ENCODE measurements at regions not wholly inside any gene's neighbourhood (a gene's known extent, or its start where the extent isn't known, plus 50 kb on each side); places are given as distances from the start of the nearest gene placed in this dataset.

- H2AFZ ChIP-seq (ENCODE audit: low read length) = no peak overlapping the region
- TF ChIP-seq, protein P1, sequence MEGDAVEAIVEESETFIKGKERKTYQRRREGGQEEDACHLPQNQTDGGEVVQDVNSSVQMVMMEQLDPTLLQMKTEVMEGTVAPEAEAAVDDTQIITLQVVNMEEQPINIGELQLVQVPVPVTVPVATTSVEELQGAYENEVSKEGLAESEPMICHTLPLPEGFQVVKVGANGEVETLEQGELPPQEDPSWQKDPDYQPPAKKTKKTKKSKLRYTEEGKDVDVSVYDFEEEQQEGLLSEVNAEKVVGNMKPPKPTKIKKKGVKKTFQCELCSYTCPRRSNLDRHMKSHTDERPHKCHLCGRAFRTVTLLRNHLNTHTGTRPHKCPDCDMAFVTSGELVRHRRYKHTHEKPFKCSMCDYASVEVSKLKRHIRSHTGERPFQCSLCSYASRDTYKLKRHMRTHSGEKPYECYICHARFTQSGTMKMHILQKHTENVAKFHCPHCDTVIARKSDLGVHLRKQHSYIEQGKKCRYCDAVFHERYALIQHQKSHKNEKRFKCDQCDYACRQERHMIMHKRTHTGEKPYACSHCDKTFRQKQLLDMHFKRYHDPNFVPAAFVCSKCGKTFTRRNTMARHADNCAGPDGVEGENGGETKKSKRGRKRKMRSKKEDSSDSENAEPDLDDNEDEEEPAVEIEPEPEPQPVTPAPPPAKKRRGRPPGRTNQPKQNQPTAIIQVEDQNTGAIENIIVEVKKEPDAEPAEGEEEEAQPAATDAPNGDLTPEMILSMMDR (conservative IDR thresholded peaks at IDR 0.05; ENCODE audit: low read length) = no peak
- no peak for TF ChIP-seq EZH2phosphoT487 (IDR thresholded peaks at IDR 0.05; ENCODE audit: borderline replicate concordance)
- H4K20me1 ChIP-seq (ENCODE audit: insufficient read depth, low read length, poor library complexity, severe bottlenecking) = no peaks in the 10 kb centered on the region
- no peak overlapping the region for H3K4me3 ChIP-seq (ENCODE audit: low read length, poor library complexity, severe bottlenecking)
- H3K9me3 ChIP-seq (ENCODE audit: insufficient read depth, low read depth, low read length) = no peaks in the 10 kb centered on the region
- no peaks in the 10 kb centered on the region for H3K79me2 ChIP-seq (ENCODE audit: insufficient read depth, low read length)
- no peaks in the 10 kb centered on the region for H3K36me3 ChIP-seq (ENCODE audit: insufficient read depth, low read length)
- H3K27me3 ChIP-seq (ENCODE audit: insufficient read depth, low read length, poor library complexity, severe bottlenecking) = peaks cover 18% of the 10 kb centered on the region
- no peak overlapping the region for H3K9ac ChIP-seq (ENCODE audit: low read depth, low read length, poor library complexity, severe bottlenecking)
- no peak overlapping the region for H3K4me2 ChIP-seq (ENCODE audit: low read depth, low read length, poor library complexity, severe bottlenecking)
- H3F3A ChIP-seq (ENCODE audit: low read depth) = no peaks in the 10 kb centered on the region
- no peaks in the 10 kb centered on the region for H3K9me2 ChIP-seq (replicated peaks; ENCODE audit: low read depth, low read length)
- H3K4me1 ChIP-seq (ENCODE audit: insufficient read depth, low read length, poor library complexity, severe bottlenecking) = no peaks in the 10 kb centered on the region
These were observed 208.5 kb upstream of the NRP1 start for GRCh38 chr10:33542752-33543505.

DNA sequence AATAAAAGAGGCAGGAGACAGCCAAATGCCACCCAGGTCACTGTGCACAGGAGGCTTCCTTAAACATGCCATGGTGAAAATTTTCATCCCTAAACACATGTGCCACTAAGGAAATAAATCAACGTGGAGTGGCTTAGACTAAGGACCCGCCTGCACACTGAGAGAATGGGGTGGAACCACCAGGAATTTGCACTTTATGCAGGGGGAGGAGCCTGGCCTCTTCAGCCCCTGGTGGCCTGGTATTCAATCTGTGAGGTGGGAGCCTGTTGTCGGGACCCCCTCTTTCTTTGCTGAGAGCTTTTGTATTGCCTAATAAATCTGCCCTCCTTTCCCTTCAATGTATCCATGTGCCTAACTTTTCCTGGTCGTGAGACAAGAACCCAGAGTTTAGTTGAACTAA is 204.6 kb upstream of the NRP1 start:
- Histone ChIP-seq H3K4me3 (ENCODE audit: low read length, poor library complexity, severe bottlenecking) (no peak overlapping the region), H3F3A (ENCODE audit: low read depth) (no peaks in the 10 kb centered on the region), H3K9me2 (replicated peaks; ENCODE audit: low read depth, low read length) (no peaks in the 10 kb centered on the region), H3K4me1 (ENCODE audit: insufficient read depth, low read length, poor library complexity, severe bottlenecking) (no peaks in the 10 kb centered on the region), H3K36me3 (ENCODE audit: insufficient read depth, low read length) (no peaks in the 10 kb centered on the region), H3K79me2 (ENCODE audit: insufficient read depth, low read length) (no peaks in the 10 kb centered on the region), H2AFZ (ENCODE audit: low read length) (no peak overlapping the region), H3K4me2 (ENCODE audit: low read depth, low read length, poor library complexity, severe bottlenecking) (no peak overlapping the region), H3K27me3 (ENCODE audit: insufficient read depth, low read length, poor library complexity, severe bottlenecking) (peaks cover 26% of the 10 kb centered on the region), H4K20me1 (ENCODE audit: insufficient read depth, low read length, poor library complexity, severe bottlenecking) (no peaks in the 10 kb centered on the region), H3K9me3 (ENCODE audit: insufficient read depth, low read depth, low read length) (no peaks in the 10 kb centered on the region), H3K9ac (ENCODE audit: low read depth, low read length, poor library complexity, severe bottlenecking) (no peak overlapping the region)
- TF ChIP-seq, protein P1 (conservative IDR thresholded peaks at IDR 0.05; ENCODE audit: low read length) = no peak
- no peak for TF ChIP-seq EZH2phosphoT487 (IDR thresholded peaks at IDR 0.05; ENCODE audit: borderline replicate concordance)

GRCh38 chr10:33537066-33537465 is 202.6 kb upstream of the NRP1 start:
- no peak for TF ChIP-seq EZH2phosphoT487 (IDR thresholded peaks at IDR 0.05; ENCODE audit: borderline replicate concordance)
- TF ChIP-seq, protein P1 (conservative IDR thresholded peaks at IDR 0.05; ENCODE audit: low read length) = no peak
- H3K36me3 ChIP-seq (ENCODE audit: insufficient read depth, low read length) = no peaks in the 10 kb centered on the region
- H3F3A ChIP-seq (ENCODE audit: low read depth) = no peaks in the 10 kb centered on the region
- no peaks in the 10 kb centered on the region for H3K9me2 ChIP-seq (replicated peaks; ENCODE audit: low read depth, low read length)
- H2AFZ ChIP-seq (ENCODE audit: low read length) = no peak overlapping the region
- H3K9me3 ChIP-seq (ENCODE audit: insufficient read depth, low read depth, low read length) = no peaks in the 10 kb centered on the region
- H3K79me2 ChIP-seq (ENCODE audit: insufficient read depth, low read length) = no peaks in the 10 kb centered on the region
- no peak overlapping the region for H3K4me2 ChIP-seq (ENCODE audit: low read depth, low read length, poor library complexity, severe bottlenecking)
- H3K27me3 ChIP-seq (ENCODE audit: insufficient read depth, low read length, poor library complexity, severe bottlenecking) = peaks cover 23% of the 10 kb centered on the region
- H3K4me1 ChIP-seq (ENCODE audit: insufficient read depth, low read length, poor library complexity, severe bottlenecking) = no peaks in the 10 kb centered on the region
- no peak overlapping the region for H3K9ac ChIP-seq (ENCODE audit: low read depth, low read length, poor library complexity, severe bottlenecking)
- H3K4me3 ChIP-seq (ENCODE audit: low read length, poor library complexity, severe bottlenecking) = no peak overlapping the region
- H4K20me1 ChIP-seq (ENCODE audit: insufficient read depth, low read length, poor library complexity, severe bottlenecking) = no peaks in the 10 kb centered on the region
